Transverse colon (tissue), 4 donors: ENCODE measurements at regions not wholly inside any gene's neighbourhood (a gene's known extent, or its start where the extent isn't known, plus 50 kb on each side); places are given as distances from the start of the nearest gene placed in this dataset.
A peak's percentile ranks its signal among the peaks of the same experiment; 100 is the strongest.

Experiments used
- DNase-seq: peaks from one replicate; pipeline ENCODE4 v3.0.0-alpha.2; 2019
- H3K27ac ChIP-seq, 4 donors: fragments of 200-600 bp; sonication (generic); 2 replicates each; pipeline ENCODE4 v1.5.1; 2016 to 2018; ENCODE audit warnings: inconsistent platforms in 4 of 4
- H3K27me3 ChIP-seq: fragments of 200-600 bp; sonication (generic); 2 replicates; pipeline ENCODE4 v1.5.1; 2017; ENCODE audit warnings: inconsistent platforms
- H3K36me3 ChIP-seq, 4 donors: fragments of 200-600 bp; sonication (generic); 2 replicates each; pipeline ENCODE4 v1.5.1; 2017 to 2019; ENCODE audit warnings: inconsistent platforms in 4 of 4
- H3K4me1 ChIP-seq, 4 donors: fragments of 200-600 bp; sonication (generic); 2 replicates each; pipeline ENCODE4 v1.5.1; 2017 to 2020; ENCODE audit warnings: inconsistent platforms in 4 of 4
- H3K4me3 ChIP-seq, 4 donors: fragments of 200-600 bp; sonication (generic); 1 replicate in 1 of 4; 2 replicates in 3 of 4; pipeline versions ENCODE4 v1.5.1 to v1.6.1; 2017 to 2019; ENCODE audit warnings: inconsistent platforms in 4 of 4
- H3K9me3 ChIP-seq, 2 donors: fragments of 200-600 bp; sonication (generic); 2 replicates each; pipeline ENCODE4 v1.5.1; 2017 to 2019; ENCODE audit warnings: inconsistent platforms in 2 of 2
- EP300 ChIP-seq: sonication (generic); formaldehyde crosslinking; IDR thresholded peaks from one replicate; pipeline ENCODE4 v1.6.1; 2017; ENCODE audit warnings: antibody characterized with exemption, low read depth
- POLR2A ChIP-seq: fragments of 450-650 bp; IDR thresholded peaks from one replicate; pipeline ENCODE4 v1.6.1; 2016; ENCODE audit warnings: antibody characterized with exemption, mild to moderate bottlenecking, moderate library complexity
- POLR2AphosphoS5 ChIP-seq, 3 donors: sonication (generic); formaldehyde crosslinking; IDR thresholded peaks; one replicate each; pipeline ENCODE4 v1.6.1; 2016; ENCODE audit warnings: antibody characterized with exemption in 3 of 3
- WGBS, 2 donors: methylation state at CpG; one replicate each; pipeline ENCODE4 v1.1.5; 2018; ENCODE audit warnings: low coverage in 1 of 2; 5-methylcytosine and 5-hydroxymethylcytosine counted together
- in situ Hi-C, 4 donors: fragments of 200-750 bp; cut with MboI; loops; one replicate each; pipeline versions ENCODE4 v1.15.0 to v1.15.1; 2017; ENCODE audit warnings: low sequenced_read_pairs in 3 of 4, low pct_ligation_motif_present in 1 of 4, low pct_unique_long_range_greater_than_20kb in 1 of 4
- intact Hi-C: fragments of 100-400 bp; cut with DNase I; formaldehyde crosslinking; loops from one replicate; pipeline ENCODE4 v1.15.1; 2023; ENCODE audit warnings: low total_unique reads
- TF ChIP-seq, protein P1 (sequence below), 5 experiments: fragments of 200-600 bp in 3 of 5; fragments of 450-650 bp in 2 of 5; sonication (generic) in 3 of 5; IDR thresholded peaks; 1 replicate in 2 of 5; 2 replicates in 3 of 5; pipeline ENCODE4 v1.5.1; 2016 to 2017; ENCODE audit warnings: antibody characterized with exemption in 5 of 5, inconsistent platforms in 3 of 5, mild to moderate bottlenecking in 2 of 5, moderate library complexity in 1 of 5

DNA sequence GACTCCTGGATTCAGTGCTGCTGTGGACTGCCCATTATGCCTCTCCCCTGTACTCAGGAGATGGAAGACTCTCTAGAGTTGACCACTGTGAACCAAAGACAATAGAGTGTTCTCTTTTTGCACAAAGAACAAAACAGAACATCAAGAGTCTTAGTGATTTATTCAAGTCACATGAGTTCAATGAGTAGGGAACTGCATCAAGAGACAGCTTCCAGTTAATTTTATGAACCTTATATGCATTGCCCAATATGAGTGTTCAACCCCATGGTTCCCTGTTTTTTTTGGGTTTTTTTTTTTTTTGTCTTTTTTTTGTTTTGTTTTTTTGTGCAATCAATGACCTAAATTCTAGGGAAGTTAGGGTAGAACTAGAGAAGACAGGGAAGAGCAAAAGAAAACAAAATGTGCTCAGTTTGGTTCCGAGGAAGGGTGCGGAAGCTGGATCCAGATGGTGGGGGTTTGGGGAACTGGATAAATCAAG, 224.3 kb downstream of the MAFB start:
- peak overlapping the region in 2 of 4 donors; percentile 1 to 55 for H3K27ac ChIP-seq
- H3K4me3 ChIP-seq, result no peak overlapping the region
- intact Hi-C loops, result no loop called here
- no peaks in the 10 kb centered on the region for H3K27me3 ChIP-seq
- no peaks in the 10 kb centered on the region for H3K9me3 ChIP-seq
- no peak for DNase-seq
- in situ Hi-C loops, result no loop called here
- H3K36me3 ChIP-seq, result no peaks in the 10 kb centered on the region
- 88 to 94% methylated on average over 2 of the region's 2 CpGs for WGBS, 2 donors
- H3K4me1 ChIP-seq, result no peaks in the 10 kb centered on the region
- TF ChIP-seq POLR2AphosphoS5 (IDR thresholded peaks at IDR 0.05) (no peak), EP300 (peak; percentile 33)

DNA sequence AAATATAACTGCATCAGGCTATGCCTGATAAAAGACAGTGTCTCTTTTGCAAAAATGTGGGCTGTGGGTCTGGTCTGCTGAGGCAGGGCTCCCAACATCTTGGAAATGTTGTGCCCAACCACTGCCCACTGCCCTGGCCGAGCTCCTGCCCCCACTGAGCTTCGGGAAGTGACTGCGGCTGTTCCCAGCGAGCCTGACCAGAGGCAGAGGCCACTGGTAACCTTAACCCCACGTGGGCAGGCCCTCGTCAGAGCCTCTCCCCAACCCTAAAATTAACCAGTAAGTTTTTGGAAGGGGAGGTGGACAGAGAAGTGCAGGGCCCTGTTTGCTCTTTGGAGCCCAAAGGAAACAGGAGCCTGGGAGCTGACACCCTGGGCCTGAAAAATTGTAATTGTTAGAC, 225.9 kb downstream of the MAFB start:
- H3K27me3 ChIP-seq, result no peaks in the 10 kb centered on the region
- TF ChIP-seq, protein P1, sequence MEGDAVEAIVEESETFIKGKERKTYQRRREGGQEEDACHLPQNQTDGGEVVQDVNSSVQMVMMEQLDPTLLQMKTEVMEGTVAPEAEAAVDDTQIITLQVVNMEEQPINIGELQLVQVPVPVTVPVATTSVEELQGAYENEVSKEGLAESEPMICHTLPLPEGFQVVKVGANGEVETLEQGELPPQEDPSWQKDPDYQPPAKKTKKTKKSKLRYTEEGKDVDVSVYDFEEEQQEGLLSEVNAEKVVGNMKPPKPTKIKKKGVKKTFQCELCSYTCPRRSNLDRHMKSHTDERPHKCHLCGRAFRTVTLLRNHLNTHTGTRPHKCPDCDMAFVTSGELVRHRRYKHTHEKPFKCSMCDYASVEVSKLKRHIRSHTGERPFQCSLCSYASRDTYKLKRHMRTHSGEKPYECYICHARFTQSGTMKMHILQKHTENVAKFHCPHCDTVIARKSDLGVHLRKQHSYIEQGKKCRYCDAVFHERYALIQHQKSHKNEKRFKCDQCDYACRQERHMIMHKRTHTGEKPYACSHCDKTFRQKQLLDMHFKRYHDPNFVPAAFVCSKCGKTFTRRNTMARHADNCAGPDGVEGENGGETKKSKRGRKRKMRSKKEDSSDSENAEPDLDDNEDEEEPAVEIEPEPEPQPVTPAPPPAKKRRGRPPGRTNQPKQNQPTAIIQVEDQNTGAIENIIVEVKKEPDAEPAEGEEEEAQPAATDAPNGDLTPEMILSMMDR (IDR thresholded peaks at IDR 0.05), result no peak
- TF ChIP-seq POLR2A (no peak), POLR2AphosphoS5 (IDR thresholded peaks at IDR 0.05) (no peak), EP300 (no peak)
- intact Hi-C loops, result no loop called here
- in situ Hi-C loops, result no loop called here
- peak overlapping the region in 2 of 4 donors; percentile 0 to 4 for H3K27ac ChIP-seq
- H3K9me3 ChIP-seq, result no peaks in the 10 kb centered on the region
- DNase-seq, result peak; percentile 21
- no peak overlapping the region for H3K4me3 ChIP-seq
- WGBS, 2 donors, result 85% methylated on average over 6 of the region's 6 CpGs; no CpG with 5 or more reads in 1 of the 2 donors
- no peaks in the 10 kb centered on the region for H3K4me1 ChIP-seq
- no peaks in the 10 kb centered on the region for H3K36me3 ChIP-seq

DNA sequence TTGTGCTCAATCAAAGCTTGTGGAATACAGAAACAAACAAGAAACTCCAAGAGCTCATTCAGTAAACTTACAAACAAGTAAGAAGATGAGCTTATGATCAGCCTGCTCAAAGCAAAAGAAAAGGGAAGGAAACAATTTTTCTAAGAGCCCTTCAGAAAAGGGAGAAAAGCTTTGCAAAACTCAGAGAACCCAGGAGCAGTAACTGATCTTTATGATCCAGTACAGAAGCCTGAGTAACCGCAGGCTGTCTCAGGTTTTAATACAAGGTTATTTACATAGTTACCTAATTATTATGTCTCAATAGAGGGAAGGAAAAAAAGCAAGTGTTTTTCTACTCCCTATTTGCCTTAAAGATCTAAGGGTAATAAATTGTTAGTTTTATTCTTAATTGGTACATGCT, 226.5 kb downstream of the MAFB start:
- no peaks in the 10 kb centered on the region for H3K4me1 ChIP-seq
- intact Hi-C loops (no loop called here), in situ Hi-C loops (no loop called here)
- H3K36me3 ChIP-seq, result no peaks in the 10 kb centered on the region
- no peak overlapping the region for H3K4me3 ChIP-seq
- TF ChIP-seq EP300 (no peak), POLR2AphosphoS5 (IDR thresholded peaks at IDR 0.05) (no peak), POLR2A (no peak)
- TF ChIP-seq, protein P1 (IDR thresholded peaks at IDR 0.05), result no peak
- DNase-seq, result no peak
- peak overlapping the region in 2 of 4 donors; percentile 4 to 6 for H3K27ac ChIP-seq
- 11 to 43% methylated on average over 1 of the region's 1 CpG for WGBS, 2 donors
- H3K9me3 ChIP-seq, result no peaks in the 10 kb centered on the region
- no peaks in the 10 kb centered on the region for H3K27me3 ChIP-seq

DNA sequence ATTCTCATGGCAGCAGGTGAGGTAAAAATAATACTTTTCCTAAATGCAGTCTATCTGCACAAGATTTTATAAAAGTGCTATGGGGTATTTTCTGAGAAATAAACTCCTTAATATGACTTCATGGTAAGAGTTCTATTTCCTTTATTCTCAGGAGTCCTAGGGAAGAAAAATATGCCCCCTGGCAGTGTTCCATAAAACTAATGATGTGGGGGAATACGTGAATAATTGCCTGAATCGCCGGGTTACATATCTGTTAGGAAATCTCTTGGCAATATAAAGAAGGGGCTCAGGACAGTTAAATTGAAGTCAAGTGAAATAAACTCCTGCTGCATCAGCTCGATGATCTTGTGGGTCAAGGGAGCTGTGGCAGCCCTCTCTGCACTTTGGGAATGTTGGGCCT, 229.7 kb downstream of the MAFB start:
- WGBS, 2 donors, result 58 to 71% methylated on average over 4 of the region's 4 CpGs

More for the DNA sequence above, 229.7 kb downstream of the MAFB start:
- Histone ChIP-seq H3K27me3 (no peaks in the 10 kb centered on the region), H3K36me3 (no peaks in the 10 kb centered on the region), H3K9me3 (no peaks in the 10 kb centered on the region), H3K4me1 (no peaks in the 10 kb centered on the region), H3K27ac (no peak overlapping the region), H3K4me3 (no peak overlapping the region)
- DNase-seq, result no peak
- intact Hi-C loops (no loop called here), in situ Hi-C loops (no loop called here)
- TF ChIP-seq EP300 (no peak), POLR2A (no peak), POLR2AphosphoS5 (IDR thresholded peaks at IDR 0.05) (no peak)
- TF ChIP-seq, protein P1 (IDR thresholded peaks at IDR 0.05), result no peak
